ENCODE measurements at regions not wholly inside any gene's neighbourhood (a gene's known extent, or its start where the extent isn't known, plus 50 kb on each side); places are given as distances from the start of the nearest gene placed in this dataset.
"Not testable (repeated sequence)": the region's sequence is repeated elsewhere in the genome, so short reads cannot be mapped to it uniquely, and the experiment has no call there.

DNA sequence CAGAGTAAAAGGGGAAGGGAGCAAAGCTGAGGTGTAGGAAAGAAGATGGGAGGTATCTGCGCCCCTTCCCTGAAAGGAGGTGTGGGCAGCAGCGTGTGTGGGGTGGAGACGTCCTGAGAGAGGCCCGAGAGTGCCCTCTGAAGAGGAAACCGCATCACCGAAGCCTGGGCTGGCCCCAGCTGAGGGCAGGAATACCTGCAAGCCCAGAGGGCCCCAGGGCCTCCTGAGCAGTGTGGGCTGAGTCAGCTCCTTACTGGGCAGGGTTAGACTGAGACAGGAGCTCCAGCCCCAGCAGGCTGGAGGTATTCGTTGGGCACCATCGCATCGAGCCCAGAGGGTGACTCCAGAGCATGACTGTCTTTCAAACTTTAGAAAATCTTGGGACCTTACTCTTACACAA is 534.0 kb upstream of the B3GAT1 start:
- no peak for DNase-seq (ENCODE audit: extremely low spot score)
- Histone ChIP-seq H3K36me3 (no peaks in the 10 kb centered on the region), H3K27ac (replicated peaks in 1 of 4) (no peak overlapping the region), H3K4me3 (no peak overlapping the region), H3K4me1 (peaks cover 0 to 9% (median 0%) of the 10 kb centered on the region in 4 donors), H3K27me3 (peaks cover 0 to 36% (median 0%) of the 10 kb centered on the region in 4 donors), H3K9me3 (no peaks in the 10 kb centered on the region)
- TF ChIP-seq POLR2AphosphoS5 (IDR thresholded peaks at IDR 0.05): no peak
- TF ChIP-seq, protein P1, sequence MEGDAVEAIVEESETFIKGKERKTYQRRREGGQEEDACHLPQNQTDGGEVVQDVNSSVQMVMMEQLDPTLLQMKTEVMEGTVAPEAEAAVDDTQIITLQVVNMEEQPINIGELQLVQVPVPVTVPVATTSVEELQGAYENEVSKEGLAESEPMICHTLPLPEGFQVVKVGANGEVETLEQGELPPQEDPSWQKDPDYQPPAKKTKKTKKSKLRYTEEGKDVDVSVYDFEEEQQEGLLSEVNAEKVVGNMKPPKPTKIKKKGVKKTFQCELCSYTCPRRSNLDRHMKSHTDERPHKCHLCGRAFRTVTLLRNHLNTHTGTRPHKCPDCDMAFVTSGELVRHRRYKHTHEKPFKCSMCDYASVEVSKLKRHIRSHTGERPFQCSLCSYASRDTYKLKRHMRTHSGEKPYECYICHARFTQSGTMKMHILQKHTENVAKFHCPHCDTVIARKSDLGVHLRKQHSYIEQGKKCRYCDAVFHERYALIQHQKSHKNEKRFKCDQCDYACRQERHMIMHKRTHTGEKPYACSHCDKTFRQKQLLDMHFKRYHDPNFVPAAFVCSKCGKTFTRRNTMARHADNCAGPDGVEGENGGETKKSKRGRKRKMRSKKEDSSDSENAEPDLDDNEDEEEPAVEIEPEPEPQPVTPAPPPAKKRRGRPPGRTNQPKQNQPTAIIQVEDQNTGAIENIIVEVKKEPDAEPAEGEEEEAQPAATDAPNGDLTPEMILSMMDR (IDR thresholded peaks at IDR 0.05): no peak
- TF ChIP-seq EP300 (IDR thresholded peaks at IDR 0.05): no peak
- TF ChIP-seq POLR2A (IDR thresholded peaks at IDR 0.05; ENCODE audit: low read depth): no peak
- intact Hi-C loops (cut with DNase I): no loop called here
- WGBS: 74% methylated on average over 9 of the region's 9 CpGs

DNA sequence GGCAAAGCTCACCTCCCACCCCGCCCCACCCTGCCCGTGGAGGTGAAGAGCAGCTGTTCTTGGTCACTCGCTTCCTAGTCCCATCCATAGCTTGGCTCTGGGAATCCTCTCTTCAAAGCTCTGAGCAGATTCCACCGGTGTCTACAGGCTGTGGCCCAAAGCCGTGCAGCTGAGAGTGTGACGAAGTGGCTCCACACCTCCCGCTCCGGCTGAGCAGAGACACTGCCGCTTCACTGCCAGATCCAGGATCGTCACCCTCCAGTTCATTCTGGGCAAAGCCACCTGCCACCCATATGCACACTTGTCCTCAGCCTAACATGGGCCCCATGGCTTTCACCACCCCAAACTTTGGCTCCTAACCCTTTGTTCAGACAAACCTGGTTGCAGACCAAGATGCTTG is 532.9 kb upstream of the B3GAT1 start:
- no peak for DNase-seq (ENCODE audit: extremely low spot score)
- intact Hi-C loops (cut with DNase I): no loop called here
- Histone ChIP-seq H3K27me3 (peaks cover 0 to 39% (median 0%) of the 10 kb centered on the region in 4 donors), H3K9me3 (no peaks in the 10 kb centered on the region), H3K27ac (replicated peaks in 1 of 4) (no peak overlapping the region), H3K36me3 (no peaks in the 10 kb centered on the region), H3K4me1 (peaks cover 0 to 9% (median 0%) of the 10 kb centered on the region in 4 donors), H3K4me3 (no peak overlapping the region)
- WGBS: 89% methylated on average over 8 of the region's 10 CpGs
- TF ChIP-seq POLR2A (IDR thresholded peaks at IDR 0.05; ENCODE audit: low read depth): no peak
- TF ChIP-seq, protein P1 (IDR thresholded peaks at IDR 0.05): no peak
- TF ChIP-seq POLR2AphosphoS5 (IDR thresholded peaks at IDR 0.05): no peak

DNA sequence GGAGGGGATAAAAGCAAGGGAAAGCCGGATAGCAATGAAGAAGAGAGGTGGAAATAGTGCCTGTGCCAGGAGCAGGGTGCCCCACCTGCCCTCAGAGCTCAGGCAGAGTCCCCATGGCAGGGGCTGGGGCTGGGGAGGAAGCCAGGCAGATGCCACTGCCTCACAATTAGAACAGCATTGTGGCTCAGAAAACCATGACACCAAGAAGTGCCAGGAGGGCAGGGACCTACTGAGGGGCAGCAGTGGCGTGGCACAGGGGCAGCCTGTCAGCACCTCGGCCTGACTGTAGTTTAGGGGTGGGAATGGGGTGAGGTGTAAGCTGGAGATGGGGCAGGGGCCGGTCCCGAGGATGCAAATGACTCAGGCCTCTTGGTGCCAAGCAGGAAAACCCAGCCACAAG is 532.1 kb upstream of the B3GAT1 start:
- H3K9me3 ChIP-seq: no peaks in the 10 kb centered on the region
- WGBS: 84% methylated on average over 4 of the region's 5 CpGs
- H3K27me3 ChIP-seq: peaks cover 0 to 39% (median 0%) of the 10 kb centered on the region in 4 donors
- peaks cover 0 to 4% (median 0%) of the 10 kb centered on the region in 4 donors for H3K4me1 ChIP-seq
- no peak overlapping the region for H3K4me3 ChIP-seq
- intact Hi-C loops (cut with DNase I): no loop called here
- DNase-seq (ENCODE audit: extremely low spot score): peak; percentile 75
- H3K27ac ChIP-seq (replicated peaks in 1 of 4): no peak overlapping the region
- TF ChIP-seq, protein P1 (IDR thresholded peaks at IDR 0.05): no peak
- no peak for TF ChIP-seq POLR2A (IDR thresholded peaks at IDR 0.05; ENCODE audit: low read depth)
- TF ChIP-seq EP300 (IDR thresholded peaks at IDR 0.05): no peak
- TF ChIP-seq POLR2AphosphoS5 (IDR thresholded peaks at IDR 0.05): no peak
- no peaks in the 10 kb centered on the region for H3K36me3 ChIP-seq

DNA sequence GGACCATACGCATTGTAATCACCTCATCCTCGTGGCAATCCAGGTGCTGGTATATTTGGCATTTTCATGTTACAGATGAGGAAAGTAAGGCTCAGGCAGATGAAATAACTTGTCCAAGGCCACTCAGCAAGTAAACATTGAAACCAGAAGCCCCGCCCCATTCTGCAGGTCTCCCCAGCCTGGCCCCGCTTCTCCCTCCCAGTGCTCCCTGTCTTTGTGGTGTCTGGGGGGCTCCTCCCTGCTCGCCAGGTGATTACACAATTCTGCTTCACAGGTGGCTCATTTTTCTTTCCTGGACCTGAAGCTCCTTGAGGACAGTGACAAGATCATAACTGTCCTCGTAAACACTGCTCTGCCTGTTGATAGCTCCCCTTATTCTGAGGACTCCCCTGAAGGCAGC is 531.5 kb upstream of the B3GAT1 start:
- TF ChIP-seq EP300 (IDR thresholded peaks at IDR 0.05) (no peak), POLR2AphosphoS5 (IDR thresholded peaks at IDR 0.05) (no peak), POLR2A (IDR thresholded peaks at IDR 0.05; ENCODE audit: low read depth) (no peak)
- TF ChIP-seq, protein P1 (IDR thresholded peaks at IDR 0.05): no peak
- WGBS: 87% methylated on average over 6 of the region's 6 CpGs
- H3K27me3 ChIP-seq: peaks cover 0 to 39% (median 0%) of the 10 kb centered on the region in 4 donors
- DNase-seq (ENCODE audit: extremely low spot score): no peak
- H3K36me3 ChIP-seq: no peaks in the 10 kb centered on the region
- H3K27ac ChIP-seq (replicated peaks in 1 of 4): no peak overlapping the region
- H3K4me3 ChIP-seq: no peak overlapping the region
- H3K4me1 ChIP-seq: no peaks in the 10 kb centered on the region
- no peaks in the 10 kb centered on the region for H3K9me3 ChIP-seq
- intact Hi-C loops (cut with DNase I): no loop called here

DNA sequence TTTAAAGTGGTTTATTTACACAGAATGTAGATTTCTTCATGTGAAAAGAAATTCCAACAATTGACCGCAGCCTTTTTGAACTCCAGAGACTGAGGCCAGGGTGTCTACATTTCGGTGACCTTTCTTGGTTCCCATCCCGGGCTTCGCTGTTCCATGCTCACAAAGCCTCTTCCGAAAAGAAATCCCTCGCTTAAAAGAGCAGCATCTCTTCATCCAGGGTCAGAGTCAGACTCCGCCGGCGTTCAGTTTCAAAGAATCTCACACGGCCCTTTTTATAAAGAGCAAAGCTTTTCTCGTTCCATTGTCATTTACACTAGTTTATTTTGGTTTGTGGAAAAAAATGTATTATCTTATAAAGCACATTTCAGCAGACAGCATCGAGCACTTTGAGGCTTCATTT is 530.6 kb upstream of the B3GAT1 start:
- Histone ChIP-seq H3K4me1 (no peaks in the 10 kb centered on the region), H3K27me3 (peaks cover 0 to 36% (median 0%) of the 10 kb centered on the region in 4 donors), H3K4me3 (no peak overlapping the region), H3K36me3 (no peaks in the 10 kb centered on the region), H3K9me3 (no peaks in the 10 kb centered on the region), H3K27ac (replicated peaks in 1 of 4) (no peak overlapping the region)
- intact Hi-C loops (cut with DNase I): no loop called here
- DNase-seq (ENCODE audit: extremely low spot score): peak; percentile 75
- no peak for TF ChIP-seq EP300 (IDR thresholded peaks at IDR 0.05)
- TF ChIP-seq, protein P1 (IDR thresholded peaks at IDR 0.05): no peak
- TF ChIP-seq POLR2AphosphoS5 (IDR thresholded peaks at IDR 0.05): no peak
- 60% methylated on average over 12 of the region's 12 CpGs for WGBS

DNA sequence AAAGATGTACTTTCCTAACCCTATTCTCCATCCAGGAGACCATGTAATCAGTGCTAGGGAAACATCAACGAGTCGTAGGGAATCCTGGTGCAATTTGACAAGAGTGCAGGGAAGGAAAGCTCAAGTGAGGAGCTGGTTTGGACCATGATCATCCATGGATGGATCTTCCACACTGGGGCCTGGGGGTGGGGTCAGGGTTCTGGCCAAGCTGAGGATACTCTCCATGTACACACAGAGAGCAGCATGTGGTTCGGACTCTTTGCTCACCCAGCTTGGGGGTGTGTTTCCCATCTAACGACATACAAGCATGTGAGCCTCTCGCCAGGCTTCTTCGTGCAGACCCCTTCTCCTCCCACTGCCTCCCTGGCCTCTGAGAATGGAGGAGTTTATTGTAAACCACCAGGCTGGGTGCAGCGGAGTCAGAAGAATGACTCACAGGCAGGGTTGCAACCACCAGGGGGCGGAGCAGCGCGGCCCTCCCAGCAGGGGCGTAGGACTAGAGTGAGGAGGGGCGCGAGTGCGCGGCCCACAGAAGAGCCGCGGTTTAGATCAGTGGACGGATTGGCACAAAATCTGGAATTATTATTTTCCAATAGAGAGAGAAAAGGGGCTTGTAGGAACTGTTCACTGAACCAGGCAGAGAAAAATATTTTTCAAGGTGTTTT is 530.0 kb upstream of the B3GAT1 start:
- 47% methylated on average over 14 of the region's 18 CpGs for WGBS

More for the DNA sequence above, 530.0 kb upstream of the B3GAT1 start:
- H3K27ac ChIP-seq (replicated peaks in 1 of 4); H3K4me3 ChIP-seq; DNase-seq (ENCODE audit: extremely low spot score); H3K36me3 ChIP-seq; intact Hi-C loops (cut with DNase I); H3K4me1 ChIP-seq; H3K9me3 ChIP-seq: not testable (repeated sequence)
- peaks cover 0 to 33% (median 0%) of the 10 kb centered on the region in 4 donors for H3K27me3 ChIP-seq

All from esophagus muscularis mucosa (tissue), 4 donors.